Right lobe of liver (tissue), 6 donors: ENCODE measurements at regions not wholly inside any gene's neighbourhood (a gene's known extent, or its start where the extent isn't known, plus 50 kb on each side); places are given as distances from the start of the nearest gene placed in this dataset.

Experiments used
- ATAC-seq, 4 donors: fragments of 200-7000 bp; cut with Tn5 transposase; one replicate each; pipeline ENCODE4 v1.9.1; 2020; ENCODE audit warnings: mild to moderate bottlenecking in 4 of 4, moderate library complexity in 4 of 4
- DNase-seq, 3 donors: peaks; one replicate each; pipeline ENCODE4 v3.0.0-alpha.2; 2020
- H3K27ac ChIP-seq, 3 donors: fragments of 200-600 bp; one replicate each; pipeline ENCODE4 v1.8.0; 2022
- H3K27me3 ChIP-seq, 2 donors: fragments of 200-600 bp; one replicate each; pipeline ENCODE4 v1.8.0; 2022
- H3K36me3 ChIP-seq, 4 donors: fragments of 200-600 bp; sonication (generic) in 1 of 4; one replicate each; pipeline versions ENCODE4 v1.5.1 to v1.8.0; 2017 to 2022; ENCODE audit warnings: control low read depth in 1 of 4
- H3K4me1 ChIP-seq, 4 donors: fragments of 200-600 bp; sonication (generic) in 1 of 4; one replicate each; pipeline versions ENCODE4 v1.5.1 to v1.8.0; 2017 to 2022; ENCODE audit warnings: control low read depth in 1 of 4
- H3K4me3 ChIP-seq, 3 donors: fragments of 200-600 bp; one replicate each; pipeline ENCODE4 v1.8.0; 2022
- H3K9me3 ChIP-seq, 4 donors: fragments of 200-600 bp; sonication (generic) in 1 of 4; one replicate each; pipeline versions ENCODE4 v1.5.1 to v1.8.0; 2017 to 2022; ENCODE audit warnings: control low read depth in 1 of 4
- CTCF ChIP-seq, 4 donors: fragments of 200-600 bp in 3 of 4; fragments of 450-650 bp in 1 of 4; IDR thresholded peaks; one replicate each; pipeline versions ENCODE4 v1.5.1 to v1.8.0; 2016 to 2022; ENCODE audit warnings: antibody characterized with exemption in 4 of 4, mild to moderate bottlenecking in 2 of 4
- POLR2A ChIP-seq: fragments of 450-650 bp; IDR thresholded peaks from one replicate; pipeline ENCODE4 v1.6.1; 2017; ENCODE audit warnings: antibody characterized with exemption, mild to moderate bottlenecking
- WGBS: methylation state at CpG from one replicate; pipeline ENCODE4 v1.1.6; 2018; ENCODE audit warnings: low coverage, low lambda C conversion rate; ENCODE audit not compliant: insufficient coverage; ENCODE audit errors: missing lambda C conversion rate; 5-methylcytosine and 5-hydroxymethylcytosine counted together
- intact Hi-C, 2 donors: fragments of 100-400 bp; cut with DNase I; formaldehyde crosslinking; loops; one replicate each; pipeline versions ENCODE4 v1.11.2 to v1.14.1; 2022
- donor health status: DM: no; HTN: yes; CAD: no.
- donor health status: DM: no; HTN: no; CAD: no.
- donor health status: DM: no; HTN: no; CAD: no.
- donor health status: DM: no; HTN: yes; CAD: no.
- donor health status: DM: no; HTN: yes; CAD: no.

GRCh38 chr12:89999699-90000505 is 291.3 kb upstream of the ATP2B1 start:
- Histone ChIP-seq H3K4me3 (no peak overlapping the region), H3K9me3 (no peaks in the 10 kb centered on the region), H3K36me3 (no peaks in the 10 kb centered on the region), H3K4me1 (no peaks in the 10 kb centered on the region), H3K27me3 (no peaks in the 10 kb centered on the region), H3K27ac (no peak overlapping the region)
- intact Hi-C loops, result no loop called here
- no peak for TF ChIP-seq POLR2A
- no peak for TF ChIP-seq CTCF (IDR thresholded peaks at IDR 0.05)
- ATAC-seq (no peak), DNase-seq (no peak)
- WGBS, result 41% methylated on average over 2 of the region's 2 CpGs

GRCh38 chr12:89995870-89996269 is 287.2 kb upstream of the ATP2B1 start:
- H3K9me3 ChIP-seq, result no peaks in the 10 kb centered on the region

DNA sequence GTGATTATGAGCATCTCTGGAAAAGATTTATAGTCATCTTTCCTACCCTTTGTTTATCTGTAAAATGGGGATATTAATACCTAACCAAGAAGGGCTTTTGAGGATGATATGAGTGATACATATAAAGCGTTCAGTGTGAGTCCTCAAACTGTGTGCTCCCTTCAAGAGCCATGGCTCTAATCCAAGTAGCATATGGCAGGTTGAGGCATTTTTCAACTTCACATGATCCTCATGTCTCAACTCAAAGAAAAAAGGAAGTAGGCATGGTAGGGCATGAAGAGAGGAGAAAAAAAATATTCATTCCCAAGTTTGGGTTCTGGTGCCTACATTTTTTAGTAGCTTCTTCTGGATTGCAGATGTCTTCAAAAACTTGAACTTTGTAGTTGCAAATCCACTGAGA is 286.3 kb upstream of the ATP2B1 start:
- Histone ChIP-seq H3K9me3 (no peaks in the 10 kb centered on the region), H3K27me3 (no peaks in the 10 kb centered on the region), H3K4me3 (no peak overlapping the region), H3K27ac (no peak overlapping the region), H3K36me3 (no peaks in the 10 kb centered on the region), H3K4me1 (no peaks in the 10 kb centered on the region)
- ATAC-seq, result no peak
- no peak for DNase-seq
- 83% methylated on average over 1 of the region's 1 CpG for WGBS
- no peak for TF ChIP-seq POLR2A
- TF ChIP-seq CTCF (IDR thresholded peaks at IDR 0.05), result no peak
- intact Hi-C loops, result no loop called here

More at GRCh38 chr12:89995870-89996269, 287.2 kb upstream of the ATP2B1 start:
- no peaks in the 10 kb centered on the region for H3K4me1 ChIP-seq
- DNase-seq (no peak), ATAC-seq (no peak)
- H3K27me3 ChIP-seq, result no peaks in the 10 kb centered on the region
- no peak overlapping the region for H3K27ac ChIP-seq
- no peak overlapping the region for H3K4me3 ChIP-seq
- WGBS, result 29% methylated on average over 1 of the region's 1 CpG
- H3K36me3 ChIP-seq, result no peaks in the 10 kb centered on the region
- intact Hi-C loops, result no loop called here
- TF ChIP-seq POLR2A (no peak), CTCF (IDR thresholded peaks at IDR 0.05) (no peak)

DNA sequence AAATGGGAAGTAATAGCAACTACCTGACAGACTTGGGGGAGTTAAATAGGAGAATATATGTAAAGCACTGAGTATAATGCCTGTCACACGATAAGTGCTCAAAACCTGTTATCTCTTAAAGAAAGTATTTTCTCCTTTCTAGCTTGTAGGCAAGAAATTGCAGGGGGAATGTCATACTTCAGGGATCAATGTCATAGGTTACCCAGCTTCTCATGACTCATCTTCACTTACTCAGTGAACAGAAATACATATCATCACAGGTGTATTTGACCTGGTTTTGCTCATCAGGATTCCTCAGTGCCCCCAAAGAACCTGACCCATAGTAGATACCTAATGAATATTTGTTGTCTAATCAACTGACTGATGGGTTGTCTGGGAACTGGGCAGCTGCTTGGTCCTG is 285.0 kb upstream of the ATP2B1 start:
- ATAC-seq, result no peak
- 22% methylated on average over 1 of the region's 1 CpG for WGBS

More for the DNA sequence above, 285.0 kb upstream of the ATP2B1 start:
- H3K36me3 ChIP-seq, result no peaks in the 10 kb centered on the region
- intact Hi-C loops, result no loop called here
- TF ChIP-seq POLR2A (no peak), CTCF (IDR thresholded peaks at IDR 0.05) (no peak)
- no peak overlapping the region for H3K4me3 ChIP-seq
- no peaks in the 10 kb centered on the region for H3K4me1 ChIP-seq
- H3K9me3 ChIP-seq, result no peaks in the 10 kb centered on the region
- DNase-seq, result no peak
- H3K27ac ChIP-seq, result no peak overlapping the region
- H3K27me3 ChIP-seq, result no peaks in the 10 kb centered on the region
